HG02884 (cell line): ENCODE measurements at regions not wholly inside any gene's neighbourhood (a gene's known extent, or its start where the extent isn't known, plus 50 kb on each side); places are given as distances from the start of the nearest gene placed in this dataset.
"Not testable (repeated sequence)": the region's sequence is repeated elsewhere in the genome, so short reads cannot be mapped to it uniquely, and the experiment has no call there.

Experiments used
- ATAC-seq: cut with Tn5 transposase; IDR thresholded peaks from one replicate; pipeline ENCODE4 v1.9.1; 2021; ENCODE audit warnings: mild to moderate bottlenecking, moderate library complexity; ENCODE audit not compliant: unreplicated experiment

DNA sequence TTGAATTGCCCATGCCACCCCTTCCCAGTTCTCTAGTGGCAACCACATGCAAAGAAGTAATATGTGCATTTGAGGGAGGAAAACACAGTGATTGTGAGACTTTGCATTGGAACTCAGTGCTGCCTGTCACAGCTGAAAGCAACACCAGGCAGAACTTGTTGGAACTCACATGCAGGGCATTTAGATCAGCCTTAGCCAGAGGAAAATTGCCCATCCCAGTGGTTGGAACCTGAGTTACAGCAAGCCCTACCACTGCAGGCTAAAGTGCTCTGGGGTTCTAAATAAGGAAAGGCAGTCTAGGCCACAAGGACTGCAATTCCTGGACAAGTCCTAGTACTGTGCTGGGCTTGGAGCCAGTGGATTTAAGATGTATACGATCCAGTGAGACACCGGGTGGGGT, 245.3 kb upstream of the UFL1 start:
- ATAC-seq = no peak

DNA sequence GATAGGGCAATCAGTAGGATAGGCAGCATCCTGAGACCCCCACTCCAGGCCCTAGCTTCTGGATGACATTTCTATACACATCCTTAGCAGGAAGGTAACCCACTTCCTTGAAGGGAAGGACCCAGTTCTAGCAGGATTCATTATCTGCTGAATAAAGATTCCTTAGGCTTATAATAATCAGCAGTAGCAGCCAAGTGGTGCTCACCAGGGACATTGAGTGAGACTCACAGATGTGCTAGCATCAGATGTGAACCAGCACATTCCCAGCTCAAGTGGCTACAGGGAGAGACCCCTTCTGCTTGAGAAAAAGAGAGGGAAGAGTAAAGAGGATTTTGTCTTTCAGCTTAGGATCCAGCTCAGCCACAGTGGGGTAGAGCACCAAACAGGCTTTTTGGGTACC, 244.8 kb upstream of the UFL1 start:
- ATAC-seq = no peak

DNA sequence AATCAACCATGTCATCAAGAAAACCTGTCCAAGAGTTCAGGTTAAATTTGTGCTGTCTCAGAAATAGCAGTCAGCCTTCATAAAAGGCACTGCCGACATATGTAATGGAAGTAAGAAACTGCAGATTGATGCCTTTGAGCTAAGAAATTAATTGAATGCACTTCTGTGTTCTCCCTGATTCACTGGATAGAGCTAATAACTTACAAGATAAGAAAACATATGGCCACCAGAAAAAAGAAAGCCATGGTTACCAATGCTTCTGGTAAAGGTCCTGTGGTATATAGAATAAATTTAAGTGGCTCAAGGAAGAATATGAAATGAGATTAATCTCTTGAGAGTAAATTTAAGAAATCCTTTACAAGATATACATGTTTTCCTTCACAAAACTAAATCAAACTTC, 242.5 kb upstream of the UFL1 start:
- no peak for ATAC-seq

DNA sequence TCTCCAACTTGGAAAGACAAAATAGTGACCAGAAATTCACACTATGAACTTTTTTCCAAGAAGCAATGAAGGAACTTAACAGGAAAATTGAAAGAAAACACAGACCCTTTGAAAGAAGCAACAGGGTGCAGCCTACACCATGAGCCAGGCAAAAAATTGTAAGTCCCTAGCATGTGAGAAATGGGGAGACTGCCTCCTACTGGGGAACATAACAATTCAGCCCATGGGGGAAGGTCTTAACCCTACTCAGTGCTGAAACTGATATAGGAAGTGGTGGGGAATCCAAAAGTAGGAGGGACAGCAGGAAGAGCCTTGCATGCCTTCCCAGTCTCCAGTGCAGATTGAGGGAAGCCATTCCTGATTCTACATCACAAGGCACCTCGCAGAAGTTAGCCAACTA, 235.1 kb upstream of the UFL1 start:
- no peak for ATAC-seq

DNA sequence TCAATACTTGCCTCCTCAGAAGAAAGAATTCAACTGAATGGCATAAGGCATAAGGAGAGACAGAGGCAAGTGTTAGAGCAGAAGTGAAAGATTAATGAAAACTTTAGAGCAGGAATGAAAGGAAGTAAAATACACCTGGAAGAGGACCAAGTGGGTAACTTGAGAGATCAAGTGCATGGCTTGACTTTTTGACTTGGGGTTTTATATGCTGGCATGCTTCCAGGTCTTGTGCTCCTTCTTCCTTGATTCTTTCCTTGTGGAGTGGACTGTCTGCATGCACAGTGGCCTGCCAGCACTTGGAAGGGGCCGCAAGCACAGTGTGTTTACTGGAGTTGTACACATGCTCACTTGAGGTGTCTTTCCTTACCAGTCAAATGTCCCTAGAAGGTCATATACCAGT, 222.1 kb upstream of the UFL1 start:
- ATAC-seq = no peak

DNA sequence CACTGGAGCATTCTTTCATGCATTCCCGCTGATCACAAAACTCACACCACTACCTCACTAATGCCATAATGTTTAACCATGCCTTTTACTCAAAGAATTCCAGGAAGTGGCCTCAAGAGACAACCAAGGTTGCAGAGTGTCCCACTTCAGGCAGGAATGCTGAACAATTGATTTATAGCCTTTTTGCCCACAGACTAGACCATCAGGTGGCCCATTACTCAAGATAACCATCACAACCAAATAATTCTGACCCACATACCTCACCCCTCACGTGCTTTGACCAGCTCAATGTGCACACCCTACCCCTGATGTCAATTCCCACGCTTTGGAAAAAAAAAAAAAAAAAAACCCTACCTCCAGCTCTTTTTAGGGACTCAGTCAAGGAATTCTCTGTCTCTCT, 220.6 kb upstream of the UFL1 start:
- ATAC-seq = no peak

DNA sequence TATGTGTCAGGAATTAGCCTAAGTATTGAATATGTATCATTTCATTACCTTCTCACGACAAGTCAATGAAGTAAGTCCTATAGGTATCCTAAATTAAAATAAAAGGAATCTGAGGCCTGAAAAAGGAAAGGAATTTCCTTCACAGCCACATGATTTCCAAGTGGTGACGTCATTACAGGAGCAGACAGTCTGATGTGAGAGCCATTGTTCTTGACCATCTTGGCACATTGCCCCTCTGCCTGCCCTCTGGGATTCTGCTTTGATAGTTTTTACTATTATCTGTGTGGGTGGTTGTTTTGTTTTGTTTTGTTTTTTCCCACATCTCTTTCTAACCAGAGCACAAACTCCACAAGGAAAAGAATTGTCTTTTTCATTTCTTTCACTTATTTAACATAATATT, 219.8 kb upstream of the UFL1 start:
- no peak for ATAC-seq

DNA sequence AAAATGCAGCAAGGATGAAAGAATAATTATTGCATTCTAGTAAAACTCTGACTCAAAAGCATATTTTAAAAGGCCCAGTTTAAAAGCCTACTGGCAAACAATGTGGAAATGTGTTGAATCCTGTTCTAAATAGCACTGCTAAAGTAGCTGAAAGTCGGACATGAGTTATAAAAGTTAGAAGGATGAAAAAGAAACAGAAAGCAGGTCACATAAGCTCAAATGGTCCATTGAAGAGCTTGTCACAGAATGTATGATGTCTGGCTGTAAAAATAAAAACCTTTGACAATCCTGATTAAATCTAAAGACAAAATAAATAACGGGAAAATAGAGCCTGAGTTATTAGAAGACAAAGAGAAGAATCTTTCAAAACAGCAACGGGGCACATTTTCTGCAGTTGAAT, 218.6 kb upstream of the UFL1 start:
- ATAC-seq = no peak

DNA sequence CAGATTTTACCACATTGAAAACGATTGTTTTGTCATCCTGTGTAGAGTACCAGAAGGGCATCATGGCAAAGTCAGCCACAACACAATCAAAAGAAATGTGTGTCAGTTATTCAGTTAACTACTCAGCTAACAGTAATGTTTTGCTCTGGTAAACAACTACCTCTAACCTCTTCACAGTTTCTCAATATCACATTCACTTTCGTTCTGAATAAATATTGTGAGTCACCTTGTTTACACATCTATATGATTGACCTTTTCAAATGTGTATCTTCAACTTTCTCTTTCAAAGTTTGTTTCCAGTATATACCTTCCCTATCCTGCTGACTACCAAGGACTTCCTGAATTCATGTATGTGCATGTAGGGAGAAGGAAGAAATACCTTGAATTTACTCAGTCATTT, 216.6 kb upstream of the UFL1 start:
- ATAC-seq = peak; percentile 92

DNA sequence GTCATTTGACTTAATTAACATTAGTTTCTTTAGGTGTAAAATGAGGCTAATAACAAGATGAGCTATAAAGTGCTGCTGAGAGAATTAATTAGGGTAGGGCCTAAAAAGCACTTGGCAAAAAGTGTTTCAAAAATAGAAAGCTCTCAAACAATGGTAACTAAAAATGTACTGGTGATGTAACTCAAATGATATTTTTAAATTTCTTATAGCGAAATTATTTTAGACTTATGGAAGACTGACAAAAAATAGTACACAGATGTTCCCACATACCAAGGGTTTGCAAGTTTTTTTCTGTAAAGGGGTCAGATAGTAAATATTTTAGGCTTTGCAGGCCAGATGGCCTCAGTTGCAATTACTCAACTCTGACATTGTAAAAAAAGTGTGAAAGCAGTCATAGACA, 190.7 kb upstream of the UFL1 start:
- ATAC-seq = no peak

DNA sequence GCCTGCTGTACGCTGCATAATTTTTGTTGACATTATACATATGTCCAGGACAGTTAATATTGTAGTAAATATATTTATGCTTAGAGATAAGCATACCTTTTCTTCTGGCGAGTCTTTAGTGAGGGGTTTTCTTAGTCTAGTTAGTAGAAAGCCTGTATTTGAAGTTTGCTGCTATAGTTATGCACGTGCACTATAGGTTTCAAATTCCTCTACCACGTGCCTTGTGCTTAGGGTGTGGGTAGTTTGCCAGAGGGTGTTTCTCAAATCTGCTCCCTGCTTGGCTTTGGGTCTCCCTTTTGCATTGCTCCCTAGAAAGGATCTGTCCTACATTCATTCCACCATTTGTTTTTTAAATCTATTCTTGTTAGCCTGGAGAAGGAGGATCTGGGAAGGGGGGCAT, 181.4 kb upstream of the UFL1 start:
- no peak for ATAC-seq

DNA sequence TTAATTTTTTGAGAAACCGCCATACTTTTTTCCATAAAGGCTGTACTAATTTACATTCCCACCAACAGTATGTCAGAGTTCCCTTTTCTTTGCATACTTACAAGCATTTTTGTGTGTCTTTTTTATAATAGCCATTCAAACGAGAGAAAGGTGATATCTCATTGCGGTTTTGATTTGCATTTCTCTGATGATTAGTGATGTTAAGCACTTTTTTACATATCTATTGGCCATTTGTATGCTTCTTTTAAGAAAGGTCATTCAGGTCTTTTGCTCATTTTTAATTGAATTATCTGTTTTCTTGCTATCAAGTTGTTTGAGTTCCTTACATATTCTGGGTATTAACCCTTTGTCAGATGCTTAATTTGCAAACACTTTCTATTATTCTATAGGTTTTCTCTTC, 176.1 kb upstream of the UFL1 start:
- ATAC-seq = no peak

DNA sequence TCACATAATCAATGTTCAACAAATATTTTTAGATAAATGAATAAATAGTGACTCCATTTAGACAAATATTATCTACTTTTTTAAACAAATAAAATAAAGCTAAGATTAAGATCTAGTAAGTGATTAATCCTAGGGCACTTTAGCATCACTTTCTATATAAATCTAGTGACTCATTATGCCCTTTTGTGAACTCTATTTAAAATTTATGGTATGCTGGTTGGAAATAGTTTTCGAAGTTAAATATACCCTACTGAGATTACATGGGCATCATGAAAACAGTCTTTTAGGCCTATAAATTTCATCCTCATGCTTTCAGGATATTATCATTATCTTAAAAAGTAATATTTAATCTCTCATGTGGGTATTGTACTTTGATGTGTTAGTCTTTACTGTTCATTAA, 140.4 kb upstream of the UFL1 start:
- ATAC-seq = no peak

DNA sequence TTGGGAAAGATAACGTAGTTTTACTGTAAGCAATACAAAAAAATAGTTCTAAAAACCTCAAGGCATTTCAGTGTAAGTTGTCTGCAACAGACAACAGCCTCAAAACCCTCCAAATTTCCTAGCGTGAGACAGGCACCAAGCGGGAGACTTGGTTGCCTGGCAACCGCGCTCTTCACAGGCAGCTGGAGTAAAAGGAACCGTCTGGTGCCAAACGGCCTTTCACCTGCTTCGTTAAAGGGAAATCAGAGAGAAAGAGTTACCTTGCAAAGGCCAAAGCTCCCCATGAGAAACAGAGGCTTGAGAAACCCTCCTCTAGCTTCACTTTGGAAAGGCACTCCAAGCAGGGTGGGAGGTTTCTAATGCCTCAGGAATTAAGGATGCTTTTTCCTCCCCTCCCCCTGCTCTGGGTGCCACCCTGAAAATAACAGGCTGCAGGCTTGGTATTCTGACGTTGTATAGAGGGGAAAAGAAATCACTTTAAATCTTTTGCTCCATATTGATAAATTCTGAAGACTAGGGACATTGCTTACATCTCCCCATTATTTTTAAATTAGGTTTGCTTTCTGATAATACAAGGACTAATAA, 129.7 kb upstream of the UFL1 start:
- ATAC-seq = peak; percentile 45

DNA sequence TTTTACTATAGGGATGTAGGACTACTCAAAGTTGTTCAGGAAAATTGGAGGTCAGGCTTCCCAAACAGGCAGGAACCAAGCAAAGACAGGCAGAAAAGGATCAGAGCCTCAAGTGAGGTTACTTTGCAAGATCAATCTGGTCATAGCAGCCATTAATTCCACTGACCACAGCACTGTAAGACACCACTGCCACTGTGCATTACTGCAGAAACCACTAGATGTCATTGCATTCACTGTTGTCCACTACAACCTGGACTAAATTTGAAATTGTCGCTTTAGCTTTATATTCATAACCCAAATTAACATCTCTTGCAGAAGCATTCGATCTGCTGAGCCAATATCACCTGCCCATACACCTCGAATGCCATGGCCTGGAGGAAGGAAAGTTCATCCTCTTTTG, 126.9 kb upstream of the UFL1 start:
- ATAC-seq = peak; percentile 44

DNA sequence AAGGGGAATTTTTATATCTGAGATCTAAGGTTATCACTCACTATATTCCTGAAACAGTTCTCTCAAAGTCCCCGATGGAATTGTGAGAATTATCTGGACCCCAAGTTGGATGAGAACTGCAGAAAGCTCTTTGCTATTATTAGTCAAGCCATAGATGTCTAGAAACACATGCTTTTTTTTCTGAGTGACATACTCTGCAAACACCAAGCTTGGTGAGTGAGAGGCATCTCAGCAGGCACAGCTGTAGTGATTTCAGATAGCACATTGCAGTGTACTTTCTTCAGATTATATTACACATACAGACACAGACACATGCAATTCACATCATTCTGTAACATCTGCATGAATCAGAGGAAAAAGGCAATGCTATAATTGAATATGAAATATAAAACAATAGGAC, 111.1 kb upstream of the UFL1 start:
- ATAC-seq = no peak

DNA sequence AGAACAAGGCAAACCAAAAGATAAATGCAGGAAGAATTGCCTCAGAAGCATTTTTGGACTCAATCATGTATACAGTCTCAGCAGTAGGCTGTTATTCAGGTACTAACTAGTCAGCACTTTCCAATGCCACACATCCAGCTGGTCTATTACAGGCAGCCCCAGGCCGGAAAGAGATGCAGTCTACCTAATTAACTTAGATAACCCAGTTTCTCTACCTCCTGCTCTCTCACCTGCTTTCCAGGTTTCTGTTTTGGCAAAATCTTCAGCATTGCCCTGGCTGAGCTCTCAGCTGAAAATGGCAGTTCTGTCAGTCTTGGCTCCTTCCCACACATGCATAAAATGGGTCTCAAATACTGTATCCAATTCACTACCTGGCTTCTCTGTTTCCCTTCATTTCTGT, 101.3 kb upstream of the UFL1 start:
- ATAC-seq = no peak

DNA sequence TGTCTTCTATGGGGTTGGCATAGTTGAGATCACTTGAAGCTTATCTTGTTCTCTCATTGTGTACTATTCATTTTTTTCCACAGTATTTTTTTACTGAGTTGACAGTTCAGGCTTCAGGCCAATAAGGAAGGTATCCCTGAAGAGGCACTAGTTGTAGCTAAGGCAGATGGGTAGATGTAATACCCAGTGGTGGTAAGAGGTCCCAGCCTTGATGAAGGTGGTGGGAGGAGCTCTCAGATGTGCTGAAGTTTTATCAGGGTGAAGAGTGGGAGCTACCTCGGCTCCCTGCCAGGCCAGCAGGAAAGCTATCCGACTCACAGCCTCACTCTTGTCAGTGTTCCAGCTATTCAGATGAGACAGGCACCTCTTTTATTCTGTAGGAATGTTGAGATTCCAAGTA, 87.7 kb upstream of the UFL1 start:
- no peak for ATAC-seq

DNA sequence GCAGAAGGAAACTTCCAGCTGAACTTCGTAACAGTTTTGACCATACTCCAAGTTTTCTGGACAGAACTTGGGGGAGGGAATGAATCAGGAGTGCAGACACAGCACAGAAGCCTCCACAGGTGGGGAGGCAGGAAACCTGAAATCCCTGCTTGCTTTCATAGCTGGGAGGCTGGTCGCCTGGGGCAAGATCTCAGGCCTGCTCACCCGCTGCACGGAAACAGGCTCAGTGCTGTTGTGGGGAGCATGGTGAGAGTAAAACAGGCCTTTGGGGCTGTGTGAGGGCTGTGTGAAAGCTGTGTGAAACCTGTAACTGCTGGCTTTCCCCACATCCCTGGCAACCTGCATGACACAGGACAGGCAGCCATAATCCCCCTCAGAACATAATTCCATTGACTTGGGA, 85.2 kb upstream of the UFL1 start:
- ATAC-seq = no peak

DNA sequence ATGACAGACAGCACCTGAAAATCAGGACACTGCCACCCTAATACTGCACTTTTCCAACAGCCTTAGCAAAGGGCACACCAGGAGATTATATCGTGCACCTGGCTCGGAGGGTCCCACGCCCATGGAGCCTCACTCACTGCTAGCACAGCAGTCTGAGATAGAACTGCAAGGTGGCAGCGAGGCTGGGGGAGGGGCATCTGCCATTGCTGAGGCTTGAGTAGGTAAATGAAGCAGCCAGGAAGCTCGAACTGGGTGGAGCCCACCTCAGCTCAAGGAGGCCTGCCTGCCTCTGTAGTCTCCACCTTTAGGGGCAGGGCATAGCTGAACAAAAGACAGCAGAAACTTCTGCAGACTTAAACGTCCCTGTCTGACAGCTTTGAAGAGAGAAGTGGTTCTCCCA, 84.4 kb upstream of the UFL1 start:
- not testable (repeated sequence) for ATAC-seq

DNA sequence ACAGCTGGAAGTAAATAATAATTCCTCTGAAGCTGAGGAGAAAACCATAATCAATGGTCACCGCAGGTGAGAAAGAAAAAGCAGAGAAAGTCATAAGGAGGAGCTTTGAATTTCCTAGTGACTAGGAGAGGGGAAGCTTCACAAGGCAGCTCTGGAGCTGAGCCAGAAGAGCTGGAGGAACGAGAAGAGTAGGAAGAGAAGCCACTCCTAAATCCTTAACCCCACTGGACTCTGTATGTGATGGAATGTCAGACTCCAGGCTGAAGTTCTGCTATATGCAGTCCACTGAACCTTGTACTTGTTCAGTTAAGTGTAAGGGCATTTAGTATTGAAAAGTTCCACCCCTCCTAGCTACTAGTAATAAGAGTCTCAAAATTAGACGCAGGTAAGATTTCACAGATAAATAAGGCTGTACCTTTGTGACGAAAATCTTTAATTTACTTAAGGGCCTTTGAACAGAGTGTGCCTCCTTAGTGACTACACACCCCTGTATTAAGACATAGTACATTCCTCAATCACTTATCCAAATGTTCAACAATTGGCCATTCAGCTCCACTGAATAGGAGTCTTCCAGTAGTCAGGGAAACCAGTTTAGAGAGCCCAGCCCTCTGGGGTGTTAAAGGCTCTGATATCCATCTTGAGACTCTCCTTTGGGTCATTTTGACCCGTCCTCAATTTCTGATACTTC, 71.4 kb upstream of the UFL1 start:
- no peak for ATAC-seq

DNA sequence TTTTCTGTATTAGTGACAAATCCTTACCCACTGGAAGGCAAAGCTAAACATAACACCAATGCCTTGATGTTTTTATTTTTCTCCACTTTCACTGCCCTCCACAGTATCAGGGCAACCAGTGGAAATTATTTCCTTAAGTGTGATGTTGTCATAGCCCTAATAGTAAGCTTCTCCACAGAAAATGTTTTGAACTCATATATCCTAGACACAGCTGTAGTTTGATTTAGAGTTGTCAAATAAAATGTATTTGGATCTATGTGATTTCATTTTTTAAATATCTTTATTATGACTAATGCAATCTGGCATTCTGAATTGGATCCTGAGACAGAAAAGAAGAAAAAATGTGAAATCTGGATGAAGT, 70.9 kb upstream of the UFL1 start:
- ATAC-seq = no peak

DNA sequence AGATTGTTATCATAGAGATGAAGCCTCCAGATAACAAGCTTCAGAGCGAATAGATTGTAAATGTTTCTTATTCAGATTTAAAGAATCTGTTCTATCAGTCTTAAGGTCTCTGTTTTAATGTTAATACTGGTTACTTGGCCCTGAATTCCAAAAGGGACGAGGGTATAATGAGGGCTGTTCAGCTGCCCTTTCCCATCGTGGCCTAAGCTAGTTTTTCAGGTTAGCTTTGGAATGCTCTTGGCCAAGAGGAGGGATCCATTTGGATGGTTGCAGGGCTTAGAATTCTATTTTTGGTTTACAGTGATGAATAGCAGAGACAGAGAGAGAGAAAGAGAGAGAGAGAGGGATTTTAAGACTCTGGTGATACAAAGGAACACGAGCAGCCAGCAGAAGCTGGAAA, 62.8 kb upstream of the UFL1 start:
- ATAC-seq = no peak
